NCI-H1417 (cell line): ENCODE measurements at regions not wholly inside any gene's neighbourhood (a gene's known extent, or its start where the extent isn't known, plus 50 kb on each side); places are given as distances from the start of the nearest gene placed in this dataset.
A peak's percentile ranks its signal among the peaks of the same experiment; 100 is the strongest.

Experiments
- DNase-seq, 3 experiments: peaks; one replicate each; lab custom pipeline; 2025; lab: John Stamatoyannopoulos, UW

DNA sequence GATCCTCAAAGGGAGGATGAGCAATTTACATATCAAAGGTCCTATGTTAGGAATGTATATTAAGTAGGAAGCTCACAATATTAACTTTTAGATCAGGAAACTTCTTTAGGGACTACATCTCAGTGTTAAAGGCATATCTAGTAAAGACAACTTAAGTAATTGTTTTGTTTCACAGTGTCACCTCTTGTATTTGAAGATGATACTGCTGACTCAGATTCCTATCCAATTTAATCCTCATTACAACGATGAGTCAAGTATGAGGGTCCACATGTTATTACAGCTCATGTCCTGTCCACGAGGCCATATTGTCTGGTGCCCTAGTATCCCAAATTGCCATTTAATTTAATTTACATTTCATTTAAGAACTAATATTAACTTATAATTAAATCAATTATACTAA is 523.9 kb downstream of the CCDC85A start:
- DNase-seq, result no peak

DNA sequence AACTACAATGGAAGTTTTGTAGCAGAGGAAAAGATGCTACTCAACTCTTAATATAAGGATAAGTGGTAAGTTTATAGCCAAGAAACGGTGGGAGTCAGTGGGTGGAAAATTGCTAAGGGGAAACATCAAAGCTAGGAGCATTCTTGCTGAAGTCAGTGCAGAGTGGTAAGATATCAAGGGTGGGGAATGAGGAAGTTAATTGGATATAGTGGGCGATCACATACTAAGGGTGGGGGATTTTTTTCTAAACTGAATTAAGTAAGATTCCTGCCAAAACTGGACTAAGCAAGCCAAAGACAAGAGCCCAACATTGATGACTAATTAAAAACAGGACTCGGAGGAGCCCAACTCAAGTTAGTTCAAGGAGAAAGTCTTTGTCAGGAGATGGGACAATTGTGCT is 525.4 kb downstream of the CCDC85A start:
- no peak for DNase-seq

DNA sequence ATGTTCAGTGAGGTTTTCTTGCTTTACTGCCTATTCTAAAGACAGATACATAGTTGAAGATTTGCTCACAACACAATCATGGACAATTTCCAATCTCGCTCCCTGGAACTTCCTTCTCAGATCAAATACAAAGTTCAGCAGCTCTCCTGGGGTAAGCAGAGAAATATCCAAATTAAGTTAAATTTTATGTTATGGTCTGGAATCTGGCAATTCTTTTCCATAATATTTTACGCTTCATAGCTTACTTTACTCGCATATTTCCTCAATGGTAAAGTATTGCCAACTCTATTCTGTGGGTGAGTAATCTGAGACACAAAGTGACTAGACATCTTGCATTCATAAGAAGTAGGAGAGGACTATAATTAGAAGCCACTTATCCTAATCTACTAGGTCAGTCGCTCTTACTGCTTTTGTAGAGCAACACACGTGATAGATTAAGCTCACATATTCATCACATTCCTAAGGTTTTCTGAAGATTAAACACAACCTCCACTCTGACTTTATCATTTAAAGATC is 529.4 kb downstream of the CCDC85A start:
- peak in 2 of 3 experiments; percentile 40 to 44 for DNase-seq

DNA sequence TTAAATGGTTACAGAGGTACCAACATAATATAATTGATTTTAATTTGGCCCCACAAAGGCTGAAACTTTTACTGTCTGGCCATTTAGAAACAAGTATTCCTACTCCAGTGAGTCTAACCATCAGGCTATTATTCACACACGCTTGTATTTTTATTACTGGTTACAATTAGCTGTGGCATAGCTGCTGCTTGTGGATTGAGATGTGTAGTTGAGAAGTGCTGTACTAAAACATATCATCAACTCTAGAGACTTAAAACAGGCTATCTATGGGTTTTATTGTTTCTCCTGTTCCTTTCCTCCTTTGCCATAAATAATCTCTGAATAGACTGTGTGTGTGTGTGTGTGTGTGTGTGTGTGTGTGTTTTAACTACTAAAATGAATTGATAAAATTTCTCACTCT is 530.2 kb downstream of the CCDC85A start:
- no peak for DNase-seq

DNA sequence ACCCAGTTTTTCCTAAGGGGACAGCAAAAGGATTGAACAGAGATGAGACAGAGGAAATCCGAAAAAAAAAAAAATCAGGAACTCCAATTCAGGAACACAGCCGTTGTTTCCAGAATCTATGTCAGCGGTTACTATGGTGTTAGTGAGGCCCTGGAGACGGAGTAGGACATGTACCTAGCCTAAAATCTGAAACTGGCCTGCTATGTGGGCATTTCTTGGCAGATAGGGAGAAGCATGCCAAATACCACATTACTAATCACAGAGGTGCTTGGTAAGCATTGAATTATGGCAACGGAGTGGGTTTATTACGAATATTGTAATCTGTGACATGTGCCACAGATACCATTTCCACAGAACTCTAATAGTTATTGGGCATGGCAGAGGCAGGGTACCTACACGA is 530.6 kb downstream of the CCDC85A start:
- no peak for DNase-seq

DNA sequence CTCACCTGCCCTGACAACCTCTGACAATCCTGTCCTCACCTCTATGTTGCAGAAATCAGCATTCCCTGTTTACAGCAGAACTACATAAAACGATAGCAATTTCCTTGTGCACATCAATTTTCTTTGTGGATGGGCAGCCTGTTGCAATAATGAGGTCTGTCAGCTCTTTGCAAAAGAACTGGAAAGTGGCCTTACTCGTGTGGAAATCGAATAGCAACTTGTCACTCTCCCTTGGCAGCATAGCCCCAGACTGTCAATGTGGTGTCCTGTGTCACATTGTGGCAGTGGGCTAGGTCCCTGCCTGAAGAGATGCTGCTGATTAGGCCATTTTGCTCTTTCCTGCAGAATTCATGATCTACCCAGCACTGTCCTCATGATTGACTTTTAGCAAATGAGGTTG is 531.9 kb downstream of the CCDC85A start:
- no peak for DNase-seq

DNA sequence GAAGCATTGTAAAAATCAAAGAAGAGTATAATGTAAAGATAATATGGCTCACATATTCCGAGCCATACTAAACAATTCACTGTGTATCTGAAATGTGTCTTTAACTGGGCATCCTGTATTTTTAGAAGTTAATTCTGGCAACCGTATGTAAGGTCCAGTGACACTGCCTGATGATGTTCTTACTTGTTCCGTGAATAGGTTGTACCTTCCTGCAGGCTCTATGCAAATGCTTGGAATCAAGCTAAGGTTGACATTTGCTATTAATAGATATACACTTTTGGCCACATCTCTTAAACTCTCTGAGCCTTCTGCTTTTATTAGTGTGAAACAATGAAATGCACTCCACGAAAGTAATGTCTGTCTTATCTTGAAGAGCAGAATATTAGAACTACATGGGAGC is 534.6 kb downstream of the CCDC85A start:
- DNase-seq, result no peak

DNA sequence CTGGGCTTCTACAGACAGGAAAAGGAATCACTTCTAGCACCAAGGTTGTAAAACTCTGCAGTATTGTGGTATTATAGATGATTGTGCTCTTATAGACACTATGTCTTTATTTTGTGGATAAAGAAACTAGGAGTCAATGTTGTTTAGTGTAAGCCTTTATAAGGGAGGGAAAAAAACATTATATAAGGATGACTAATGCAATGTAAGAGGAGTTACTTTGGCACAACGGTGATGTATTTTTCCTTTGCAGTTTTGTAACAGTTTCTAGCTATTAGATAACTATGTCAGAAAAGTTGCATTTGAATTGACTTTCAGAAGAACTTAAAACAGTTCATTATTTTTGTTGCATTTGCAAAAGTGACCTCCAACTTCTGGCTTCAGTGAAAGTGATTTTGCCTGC is 545.4 kb downstream of the CCDC85A start:
- no peak for DNase-seq

DNA sequence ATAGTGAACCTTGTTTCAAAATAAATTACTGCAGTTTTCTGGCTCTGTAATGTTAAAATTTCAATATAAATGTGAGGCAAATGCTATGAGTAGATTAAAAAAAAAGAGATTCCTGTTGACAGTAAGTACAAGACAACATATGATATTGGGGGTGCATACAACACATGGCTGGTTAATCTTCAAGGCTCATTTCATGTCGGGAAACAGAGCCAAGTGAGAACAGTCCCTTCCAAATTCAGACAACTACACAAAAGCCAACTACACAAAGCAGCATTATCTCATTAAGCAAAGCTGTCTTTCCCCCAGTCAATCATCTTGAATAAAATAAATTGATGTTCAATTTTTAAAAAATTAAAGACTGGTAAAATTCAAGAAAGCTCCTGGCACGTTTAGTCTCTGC is 549.2 kb downstream of the CCDC85A start:
- no peak for DNase-seq

DNA sequence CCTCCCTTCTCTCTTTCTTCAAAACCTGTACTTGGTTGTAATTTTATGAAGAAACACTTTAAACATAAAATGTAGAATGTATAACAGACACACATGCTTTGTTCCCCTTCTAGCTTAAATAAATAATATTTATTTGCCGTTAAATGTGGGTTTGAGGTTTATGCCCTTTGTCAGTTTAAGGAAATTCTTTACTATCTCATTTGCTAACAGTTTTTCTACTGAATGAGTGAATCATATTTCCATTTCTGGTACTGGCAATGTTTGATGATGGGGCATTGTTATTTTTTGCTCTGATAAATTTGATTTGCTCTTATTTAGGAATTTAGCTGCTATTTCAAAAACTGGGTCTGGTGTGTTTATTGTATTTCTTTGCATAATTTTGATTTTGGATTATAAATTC is 555.6 kb downstream of the CCDC85A start:
- DNase-seq, result no peak

DNA sequence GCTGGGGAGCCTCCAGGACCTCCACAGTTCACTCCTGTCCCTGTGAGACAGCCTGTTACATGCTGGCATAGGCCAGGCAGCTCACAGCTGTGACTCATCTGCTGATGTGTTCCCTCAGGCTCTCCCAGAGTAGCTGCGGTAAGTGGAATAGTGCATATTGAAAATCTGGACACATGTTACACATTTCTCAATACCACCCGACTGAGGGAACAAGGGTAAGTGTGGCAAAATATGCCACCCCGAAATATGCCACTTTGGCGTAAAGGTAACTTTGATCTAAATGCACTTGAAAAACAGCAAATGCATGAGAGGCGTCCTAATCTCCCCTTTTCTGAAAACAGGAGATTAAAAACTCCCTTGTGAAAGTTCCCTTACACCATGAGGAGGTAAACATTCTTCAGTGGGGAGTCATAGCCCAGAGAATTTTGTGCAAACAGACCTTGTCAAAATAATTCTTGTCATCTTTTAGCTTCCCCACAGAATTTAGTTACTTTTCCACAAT is 557.9 kb downstream of the CCDC85A start:
- DNase-seq, result no peak

DNA sequence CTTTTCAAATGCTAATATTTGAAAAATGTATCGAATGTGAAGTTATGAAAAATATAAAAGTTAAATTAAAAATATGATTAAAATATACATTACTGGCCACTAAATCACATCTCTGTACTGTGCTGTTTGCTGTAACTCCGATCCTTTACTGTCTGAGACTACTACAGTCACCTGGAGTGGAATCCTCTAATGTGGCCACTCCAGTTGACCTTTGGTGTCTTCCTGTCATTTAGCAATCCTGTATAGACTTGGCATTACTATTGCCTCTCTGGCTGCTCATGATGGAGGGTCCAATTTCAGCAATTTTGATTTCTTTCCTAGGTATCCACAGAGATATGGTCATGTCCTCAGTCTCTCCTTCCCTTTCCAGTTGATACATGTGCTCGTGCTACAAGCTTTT is 560.0 kb downstream of the CCDC85A start:
- DNase-seq, result no peak

DNA sequence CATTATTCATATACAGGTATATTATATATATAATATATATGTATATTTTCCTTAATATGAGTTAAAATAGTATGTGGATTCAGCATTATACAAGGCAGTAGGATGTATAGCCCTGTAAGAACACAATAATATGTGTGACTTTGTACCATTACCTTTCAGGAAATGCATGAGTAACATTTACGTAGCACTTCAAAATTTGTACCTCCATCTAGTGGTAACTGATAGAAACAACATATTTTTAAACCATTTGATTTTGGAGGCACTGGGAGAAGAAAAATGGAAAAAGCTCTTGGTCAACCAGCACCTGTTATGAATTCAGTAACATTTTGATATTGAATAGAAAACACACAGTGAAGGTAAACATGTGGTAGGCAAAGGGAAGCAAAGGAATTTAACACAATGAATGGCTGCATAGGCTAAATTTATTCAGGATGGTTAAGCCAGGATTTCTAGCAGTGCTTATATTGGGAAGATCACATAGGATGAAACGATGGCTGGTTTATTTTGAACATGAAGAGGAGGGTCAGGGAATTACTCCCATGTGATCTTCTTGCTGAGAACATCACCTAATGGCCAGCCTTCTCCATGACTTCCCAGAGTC is 565.5 kb downstream of the CCDC85A start:
- peak; percentile 12 to 73 (median 45) for DNase-seq

DNA sequence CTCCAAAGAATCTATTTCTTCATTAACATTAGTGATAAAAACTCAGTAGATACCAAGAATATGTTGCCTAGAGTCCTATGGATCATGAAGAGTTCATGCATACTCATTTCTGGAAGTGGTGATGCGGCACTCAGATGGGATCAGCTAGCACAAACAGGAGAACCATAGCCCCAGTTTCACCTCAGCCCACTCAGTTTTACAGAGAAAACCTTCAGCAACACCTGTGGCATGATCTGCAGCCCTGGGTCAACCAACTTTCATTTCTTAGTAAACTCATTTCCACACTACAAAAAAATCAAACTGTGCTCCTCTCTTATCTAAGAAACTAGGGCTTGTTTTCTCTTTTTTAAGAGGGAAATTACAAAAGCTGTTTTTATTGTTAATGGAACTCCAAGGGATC is 569.4 kb downstream of the CCDC85A start:
- DNase-seq, result no peak

DNA sequence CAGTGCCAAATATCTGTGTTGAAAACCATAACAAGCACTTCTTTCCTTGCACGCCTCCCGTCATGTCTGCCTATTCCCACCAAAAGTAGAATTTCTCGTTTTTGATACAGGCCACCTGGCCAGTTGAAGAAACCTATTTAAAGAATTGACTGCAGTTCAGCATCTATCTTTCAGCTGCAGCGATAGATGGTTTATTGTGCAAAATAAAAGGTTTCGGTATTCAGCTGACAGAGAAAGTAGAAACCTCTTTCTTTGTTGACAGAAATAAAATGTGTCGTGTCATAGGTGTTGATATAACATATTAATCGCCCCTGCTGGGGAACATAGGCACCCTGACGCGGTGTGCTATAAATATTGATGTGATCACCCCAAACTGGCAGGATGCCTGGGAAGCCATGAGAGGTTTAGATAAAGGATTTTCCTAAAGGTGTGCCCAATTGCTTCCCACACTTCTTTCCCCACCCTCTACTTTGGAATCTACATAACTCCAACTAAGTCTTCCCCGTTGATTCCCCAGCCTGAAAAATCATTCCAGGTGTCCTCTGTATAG is 570.4 kb downstream of the CCDC85A start:
- no peak for DNase-seq

DNA sequence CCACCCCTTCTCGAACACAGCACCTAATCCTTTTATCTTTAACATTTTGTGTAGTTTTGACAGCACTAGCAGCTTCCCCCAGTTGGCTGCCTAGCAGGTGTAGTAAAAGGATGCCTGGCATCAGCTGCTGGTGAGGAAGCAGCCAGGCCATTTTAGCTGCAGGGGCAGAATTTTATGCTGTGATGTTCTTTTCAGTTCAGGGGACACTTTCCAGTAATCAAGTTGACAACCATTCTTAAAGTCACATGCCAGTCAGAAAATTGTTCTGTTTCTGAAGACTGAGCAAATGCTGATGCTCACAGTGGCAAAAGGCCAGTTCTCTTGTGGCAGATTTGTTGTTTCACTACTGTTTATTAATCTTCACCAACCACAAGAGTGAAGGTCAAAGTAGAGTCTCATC is 570.8 kb downstream of the CCDC85A start:
- no peak for DNase-seq

DNA sequence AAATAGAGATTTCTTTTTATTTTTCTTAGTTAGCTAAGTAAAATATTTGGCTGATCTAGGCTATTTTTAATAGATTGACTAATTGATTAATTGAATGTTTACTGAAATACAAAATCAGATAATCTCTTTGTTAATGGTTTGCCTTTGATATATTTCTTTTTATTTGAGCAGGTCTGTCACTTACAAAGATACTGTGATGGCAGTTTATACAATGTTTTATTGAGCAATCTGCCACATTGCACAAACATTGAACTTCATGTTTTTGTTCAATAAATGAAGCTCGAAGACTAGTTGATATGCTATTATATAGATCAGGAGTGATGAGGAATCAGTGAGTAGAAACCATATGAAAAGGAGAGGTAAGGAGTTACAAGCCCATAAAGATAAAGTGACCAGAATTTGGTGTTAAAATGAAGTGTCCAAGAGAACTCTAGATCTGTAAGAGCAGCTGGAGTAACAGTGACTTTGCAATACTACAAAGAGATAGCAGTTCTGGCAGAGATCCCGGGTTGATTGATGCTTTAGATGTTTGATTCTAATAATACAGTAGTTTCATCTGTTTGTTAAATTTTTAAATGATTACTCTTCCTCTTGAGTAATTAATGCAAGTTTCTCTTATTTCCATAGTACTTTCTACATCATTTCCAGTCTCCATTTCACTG is 574.2 kb downstream of the CCDC85A start:
- DNase-seq, result no peak

DNA sequence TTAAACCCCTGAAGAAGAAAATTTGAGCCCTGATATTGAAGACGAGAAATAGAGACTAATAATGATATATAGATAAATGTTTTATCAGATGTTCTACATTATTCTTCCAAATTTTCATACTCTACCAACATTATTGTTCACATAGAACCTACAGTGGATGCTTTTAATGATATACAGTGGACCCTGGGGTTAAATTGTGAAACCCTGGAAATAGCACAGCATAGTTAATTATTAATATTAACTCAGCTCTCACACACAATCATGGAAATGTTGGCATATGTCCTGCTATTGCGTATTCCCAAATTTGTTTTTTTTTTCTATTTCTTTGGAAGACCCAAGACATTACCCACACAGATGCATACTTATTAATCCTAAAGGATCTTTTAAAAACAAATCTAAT is 579.9 kb downstream of the CCDC85A start:
- no peak for DNase-seq

DNA sequence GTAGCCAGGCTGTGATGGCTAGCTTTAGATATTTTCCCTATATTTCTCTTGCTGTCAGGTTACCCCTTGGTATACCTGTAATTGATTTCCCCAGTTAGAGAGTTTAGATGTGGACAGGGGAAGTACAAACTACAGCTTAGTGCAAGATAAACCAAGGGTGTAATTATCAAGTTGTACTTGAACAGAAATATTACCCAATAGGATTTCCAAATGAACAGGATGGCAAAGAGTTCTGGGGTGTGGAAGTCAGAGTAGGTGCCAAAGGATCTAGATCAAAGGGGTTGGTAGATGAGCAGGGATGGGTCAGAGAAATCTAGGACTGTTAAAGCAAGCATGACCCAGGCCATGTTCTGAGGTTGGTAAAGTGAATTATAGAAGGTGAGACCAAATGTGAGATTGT is 585.2 kb downstream of the CCDC85A start:
- DNase-seq, result no peak

DNA sequence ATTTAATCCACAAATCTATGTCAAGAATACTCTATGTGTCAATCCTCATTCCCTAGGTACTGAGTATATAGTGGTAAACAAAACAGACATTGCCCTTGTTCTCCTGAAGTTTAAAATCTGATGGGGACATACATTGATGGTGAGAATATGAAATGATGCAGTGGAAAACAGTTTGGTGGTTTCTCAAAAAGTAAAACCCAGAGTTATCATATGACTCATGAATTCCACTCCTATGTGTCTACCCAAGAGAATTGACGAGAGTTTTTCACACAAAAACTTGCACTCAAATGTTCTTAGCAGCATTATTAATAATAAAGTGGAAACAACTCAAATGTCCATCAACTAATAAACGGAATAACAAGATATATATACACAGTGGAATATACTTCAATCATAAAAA is 586.7 kb downstream of the CCDC85A start:
- DNase-seq, result no peak

DNA sequence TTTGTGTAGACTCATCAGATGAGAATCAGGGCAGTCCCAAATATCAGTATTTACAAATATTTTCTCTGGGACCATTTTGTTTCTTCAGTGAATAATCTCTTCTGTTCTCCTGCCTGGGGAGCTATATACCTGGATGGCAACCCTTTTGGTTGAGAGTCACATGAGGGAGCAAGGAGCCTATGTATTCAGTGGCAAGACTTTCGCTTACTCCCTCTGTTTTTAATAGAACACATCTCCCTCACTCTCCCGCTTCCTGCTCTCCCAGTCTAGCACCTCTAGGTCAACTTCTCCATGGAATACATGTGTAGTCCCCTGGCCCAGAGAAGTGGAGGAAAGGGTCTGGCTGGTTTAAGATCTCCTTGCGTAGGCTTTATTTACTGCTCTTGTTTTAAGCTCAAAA is 600.3 kb downstream of the CCDC85A start:
- DNase-seq, result no peak

DNA sequence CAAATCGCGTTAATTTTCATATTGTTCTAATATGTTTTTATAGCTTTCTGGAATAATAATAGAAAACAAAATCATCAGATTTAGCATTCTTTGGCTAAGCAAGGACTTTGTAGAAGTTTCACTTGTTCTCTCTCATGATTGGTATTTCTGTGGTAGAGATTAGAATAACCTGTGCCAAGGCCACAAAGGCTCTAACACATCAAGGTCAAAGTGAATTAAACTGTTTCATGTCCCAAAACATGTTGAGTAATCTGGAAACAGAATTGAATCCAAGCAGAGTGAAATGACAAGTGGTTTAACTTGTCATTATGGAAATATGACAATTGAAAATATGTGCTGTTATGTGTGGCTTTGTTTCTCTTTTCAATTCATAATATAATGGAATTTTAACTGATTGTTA is 617.4 kb downstream of the CCDC85A start:
- no peak for DNase-seq

DNA sequence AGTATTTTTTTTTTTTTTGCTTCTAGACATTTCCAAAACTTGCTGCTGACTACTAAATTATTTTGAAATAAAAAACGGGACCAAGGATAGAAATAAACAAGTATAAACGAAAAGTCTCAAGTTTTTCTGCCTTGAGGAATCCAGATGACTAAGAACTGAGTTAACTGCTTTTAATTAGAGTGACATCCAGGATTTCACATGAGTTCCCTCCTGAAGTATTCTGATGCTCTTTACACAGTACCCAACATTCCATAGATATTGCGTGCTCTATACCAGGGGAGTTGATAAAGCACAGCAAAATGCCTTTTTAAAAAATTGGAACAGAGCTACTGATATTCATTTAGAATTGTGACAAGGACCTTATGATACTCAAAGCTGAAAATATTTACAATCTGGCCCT is 618.0 kb downstream of the CCDC85A start:
- no peak for DNase-seq

DNA sequence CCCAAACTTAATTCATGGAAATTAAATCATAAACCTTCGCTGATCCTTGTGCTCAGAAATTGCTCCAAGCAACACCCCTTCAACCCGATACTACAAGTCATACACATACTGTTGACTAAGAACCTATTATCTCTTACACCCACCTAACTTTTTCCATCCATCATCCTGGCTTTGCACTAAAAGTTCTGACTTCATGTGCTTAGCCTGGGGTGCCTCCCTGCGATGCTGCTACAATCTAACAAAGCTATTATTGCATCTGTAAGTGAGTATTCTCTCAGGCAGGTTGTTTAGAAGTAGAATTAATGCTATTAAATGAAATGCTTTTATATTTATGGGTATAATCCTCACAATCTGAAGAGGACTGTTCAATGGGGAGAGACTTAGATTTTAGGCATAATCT is 619.8 kb downstream of the CCDC85A start:
- DNase-seq, result no peak
